Testis (tissue), 2 donors: ENCODE measurements at regions not wholly inside any gene's neighbourhood (a gene's known extent, or its start where the extent isn't known, plus 50 kb on each side); places are given as distances from the start of the nearest gene placed in this dataset.

Experiments used
- DNase-seq: peaks from one replicate; pipeline ENCODE4 v3.0.0-alpha.2; 2019
- H3K27ac ChIP-seq, 2 donors: fragments of 200-600 bp; sonication (generic); one replicate each; pipeline ENCODE4 v1.5.1; 2019
- H3K27me3 ChIP-seq: fragments of 200-600 bp; sonication (generic); one replicate; pipeline ENCODE4 v1.5.1; 2019
- H3K36me3 ChIP-seq: fragments of 200-600 bp; sonication (generic); one replicate; pipeline ENCODE4 v1.5.1; 2017; ENCODE audit warnings: low read depth; ENCODE audit errors: missing control alignments
- H3K4me1 ChIP-seq: fragments of 200-600 bp; sonication (generic); one replicate; pipeline ENCODE4 v1.5.1; 2019
- H3K4me3 ChIP-seq, 2 donors: fragments of 200-600 bp; sonication (generic); one replicate each; pipeline ENCODE4 v1.5.1; 2017 to 2019
- H3K9me3 ChIP-seq: fragments of 200-600 bp; sonication (generic); one replicate; pipeline ENCODE4 v1.5.1; 2017
- POLR2A ChIP-seq: fragments of 450-650 bp; IDR thresholded peaks from one replicate; pipeline ENCODE4 v1.6.1; 2017; ENCODE audit warnings: antibody characterized with exemption, mild to moderate bottlenecking, moderate library complexity
- WGBS, 2 donors: methylation state at CpG; one replicate each; pipeline ENCODE4 v1.1.5; 2018; 5-methylcytosine and 5-hydroxymethylcytosine counted together
- intact Hi-C: fragments of 100-400 bp; cut with DNase I; formaldehyde crosslinking; loops from one replicate; pipeline ENCODE4 v1.15.1; 2023; ENCODE audit warnings: low total_unique reads
- TF ChIP-seq, protein P1 (sequence below), 3 experiments: fragments of 450-650 bp in 2 of 3; fragments of 200-600 bp in 1 of 3; sonication (generic) in 1 of 3; IDR thresholded peaks; one replicate each; pipeline ENCODE4 v1.5.1; 2016 to 2019; ENCODE audit warnings: antibody characterized with exemption in 3 of 3, mild to moderate bottlenecking in 2 of 3, moderate library complexity in 1 of 3

DNA sequence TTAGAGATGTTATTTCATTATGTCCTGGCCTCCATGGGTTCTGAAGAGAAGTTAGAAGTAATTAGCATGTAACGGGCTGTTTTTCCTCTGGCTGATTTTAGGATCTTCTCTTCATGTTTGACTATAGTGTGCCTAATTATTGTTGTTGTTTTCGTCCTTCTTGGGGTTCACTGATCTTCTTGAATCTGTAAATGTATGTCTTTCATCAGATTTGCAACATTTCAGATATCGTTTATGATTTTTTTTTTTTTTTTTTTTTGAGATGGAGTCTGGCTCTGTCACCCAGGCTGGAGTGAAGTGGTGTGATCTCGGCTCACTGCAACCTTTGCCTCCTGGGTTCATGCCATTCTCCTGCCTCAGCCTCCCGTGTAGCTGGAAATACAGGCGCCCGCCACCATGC lies 246.7 kb downstream of the TFAP2C start:
- WGBS, 2 donors: 87 to 89% methylated on average over 7 of the region's 7 CpGs
- Histone ChIP-seq H3K27me3 (no peaks in the 10 kb centered on the region), H3K4me1 (no peaks in the 10 kb centered on the region), H3K4me3 (no peak overlapping the region), H3K36me3 (no peaks in the 10 kb centered on the region), H3K27ac (no peak overlapping the region), H3K9me3 (no peaks in the 10 kb centered on the region)
- intact Hi-C loops: no loop called here
- no peak for TF ChIP-seq POLR2A
- TF ChIP-seq, protein P1, sequence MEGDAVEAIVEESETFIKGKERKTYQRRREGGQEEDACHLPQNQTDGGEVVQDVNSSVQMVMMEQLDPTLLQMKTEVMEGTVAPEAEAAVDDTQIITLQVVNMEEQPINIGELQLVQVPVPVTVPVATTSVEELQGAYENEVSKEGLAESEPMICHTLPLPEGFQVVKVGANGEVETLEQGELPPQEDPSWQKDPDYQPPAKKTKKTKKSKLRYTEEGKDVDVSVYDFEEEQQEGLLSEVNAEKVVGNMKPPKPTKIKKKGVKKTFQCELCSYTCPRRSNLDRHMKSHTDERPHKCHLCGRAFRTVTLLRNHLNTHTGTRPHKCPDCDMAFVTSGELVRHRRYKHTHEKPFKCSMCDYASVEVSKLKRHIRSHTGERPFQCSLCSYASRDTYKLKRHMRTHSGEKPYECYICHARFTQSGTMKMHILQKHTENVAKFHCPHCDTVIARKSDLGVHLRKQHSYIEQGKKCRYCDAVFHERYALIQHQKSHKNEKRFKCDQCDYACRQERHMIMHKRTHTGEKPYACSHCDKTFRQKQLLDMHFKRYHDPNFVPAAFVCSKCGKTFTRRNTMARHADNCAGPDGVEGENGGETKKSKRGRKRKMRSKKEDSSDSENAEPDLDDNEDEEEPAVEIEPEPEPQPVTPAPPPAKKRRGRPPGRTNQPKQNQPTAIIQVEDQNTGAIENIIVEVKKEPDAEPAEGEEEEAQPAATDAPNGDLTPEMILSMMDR (IDR thresholded peaks at IDR 0.05): no peak
- no peak for DNase-seq

DNA sequence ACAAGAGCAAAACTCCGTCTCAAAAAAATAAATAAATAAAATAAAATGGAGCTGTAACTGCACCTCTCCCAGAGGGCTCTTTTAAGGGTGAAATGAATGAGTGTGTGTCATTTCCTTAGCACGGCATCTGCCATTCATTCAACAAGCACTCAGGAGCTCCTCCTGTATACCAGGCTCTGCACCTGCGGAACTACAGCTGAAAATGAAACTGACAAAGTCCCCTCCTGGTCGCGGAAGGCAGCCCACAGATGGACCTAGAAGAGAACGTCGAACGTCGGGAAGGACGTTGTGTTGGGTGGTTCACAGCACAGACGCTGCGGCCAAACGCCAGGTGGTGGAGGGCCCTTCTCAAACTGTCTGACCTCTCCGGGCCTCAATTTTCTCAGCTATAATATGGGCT lies 256.4 kb downstream of the TFAP2C start:
- H3K36me3 ChIP-seq: no peaks in the 10 kb centered on the region
- intact Hi-C loops: no loop called here
- H3K4me3 ChIP-seq: no peak overlapping the region
- H3K27ac ChIP-seq: no peak overlapping the region
- no peaks in the 10 kb centered on the region for H3K9me3 ChIP-seq
- WGBS, 2 donors: 72 to 93% methylated on average over 14 of the region's 14 CpGs
- H3K27me3 ChIP-seq: no peaks in the 10 kb centered on the region
- no peak for DNase-seq
- TF ChIP-seq, protein P1 (IDR thresholded peaks at IDR 0.05): no peak
- no peak for TF ChIP-seq POLR2A
- H3K4me1 ChIP-seq: no peaks in the 10 kb centered on the region

DNA sequence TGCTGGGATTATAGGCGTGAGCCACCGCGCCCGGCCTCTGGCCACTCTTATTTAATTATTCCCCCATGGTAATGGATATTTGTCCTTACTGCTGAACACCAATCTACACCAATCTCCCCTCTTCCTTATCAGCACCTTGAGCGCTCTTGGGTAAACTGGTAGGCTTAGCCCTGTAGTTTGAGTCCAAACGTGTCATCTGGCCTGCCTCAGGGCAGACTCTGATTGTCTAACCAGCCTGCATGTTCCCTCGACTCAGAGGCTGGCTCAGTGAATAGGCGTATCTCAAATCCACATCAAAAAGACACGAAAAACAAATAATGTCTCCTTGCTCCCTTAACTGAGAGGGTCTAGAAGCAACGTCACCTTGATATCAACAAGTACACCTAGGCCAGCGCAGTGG lies 260.9 kb downstream of the TFAP2C start:
- TF ChIP-seq, protein P1 (IDR thresholded peaks at IDR 0.05): no peak
- no peak for TF ChIP-seq POLR2A
- intact Hi-C loops: no loop called here
- no peak for DNase-seq
- Histone ChIP-seq H3K36me3 (no peaks in the 10 kb centered on the region), H3K4me1 (no peaks in the 10 kb centered on the region), H3K27ac (no peak overlapping the region), H3K27me3 (no peaks in the 10 kb centered on the region), H3K9me3 (no peaks in the 10 kb centered on the region), H3K4me3 (no peak overlapping the region)
- 81 to 85% methylated on average over 11 of the region's 11 CpGs for WGBS, 2 donors

DNA sequence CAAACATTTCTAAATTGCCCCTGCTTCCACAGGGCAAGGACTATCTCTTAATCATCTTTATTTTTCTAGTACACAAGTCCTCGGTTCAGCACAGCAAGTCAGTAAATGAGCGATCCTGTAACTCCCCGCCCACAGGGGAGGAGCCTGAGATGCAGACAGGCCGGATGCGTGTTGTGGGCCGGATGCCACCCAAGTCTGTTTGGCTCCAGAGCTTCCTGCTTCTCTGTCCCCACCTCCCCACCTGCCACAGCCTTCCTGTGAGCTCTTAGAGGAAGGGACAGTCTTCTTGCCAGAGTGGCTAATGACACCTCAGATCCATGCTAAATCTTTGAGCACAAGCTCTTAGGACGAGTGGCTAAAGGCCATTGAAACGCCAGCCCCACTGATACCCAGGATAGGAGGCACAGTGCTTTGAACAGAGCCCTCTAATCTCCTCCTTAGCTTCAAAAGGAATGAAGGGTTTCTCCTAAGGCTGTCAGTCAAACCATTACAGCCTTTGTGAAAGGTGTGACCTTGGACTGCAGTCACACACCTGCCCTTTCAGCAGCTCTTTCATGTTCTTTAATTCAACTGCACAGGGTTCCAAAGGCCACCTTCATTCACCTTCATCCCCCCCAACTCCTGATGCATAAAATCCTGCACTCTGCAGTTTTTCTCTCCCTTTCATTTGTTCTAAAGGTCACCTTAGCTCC lies 264.3 kb downstream of the TFAP2C start:
- Histone ChIP-seq H3K36me3 (no peaks in the 10 kb centered on the region), H3K27ac (no peak overlapping the region), H3K27me3 (no peaks in the 10 kb centered on the region), H3K4me1 (no peaks in the 10 kb centered on the region), H3K4me3 (no peak overlapping the region), H3K9me3 (no peaks in the 10 kb centered on the region)
- intact Hi-C loops: no loop called here
- TF ChIP-seq, protein P1 (IDR thresholded peaks at IDR 0.05): no peak
- no peak for TF ChIP-seq POLR2A
- 38 to 67% methylated on average over 8 of the region's 8 CpGs for WGBS, 2 donors
- no peak for DNase-seq

DNA sequence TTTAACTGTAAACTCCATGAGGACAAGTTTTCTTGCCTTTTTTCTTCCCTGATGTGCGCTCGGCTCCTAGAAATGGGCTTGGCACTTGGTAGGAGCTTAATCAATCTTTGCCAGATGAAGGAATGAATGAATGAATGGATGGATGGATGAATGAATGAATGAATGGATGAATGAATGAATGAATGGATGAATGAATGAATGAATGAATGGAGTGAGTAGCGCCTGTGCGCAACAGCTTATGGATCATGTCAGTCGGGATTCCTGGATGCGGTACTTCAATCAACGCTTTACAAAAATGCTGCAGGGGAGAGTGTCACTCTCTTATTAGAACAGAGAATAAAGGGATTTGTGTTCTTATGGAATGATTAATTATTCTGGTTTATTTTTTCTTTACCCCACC lies 267.3 kb downstream of the TFAP2C start:
- H3K4me3 ChIP-seq: no peak overlapping the region
- 92 to 98% methylated on average over 7 of the region's 7 CpGs for WGBS, 2 donors
- no peak for DNase-seq
- no peaks in the 10 kb centered on the region for H3K27me3 ChIP-seq
- H3K36me3 ChIP-seq: no peaks in the 10 kb centered on the region
- H3K4me1 ChIP-seq: no peaks in the 10 kb centered on the region
- intact Hi-C loops: no loop called here
- no peak overlapping the region for H3K27ac ChIP-seq
- TF ChIP-seq, protein P1 (IDR thresholded peaks at IDR 0.05): no peak
- no peak for TF ChIP-seq POLR2A
- H3K9me3 ChIP-seq: no peaks in the 10 kb centered on the region
